ENCODE measurements at regions not wholly inside any gene's neighbourhood (a gene's known extent, or its start where the extent isn't known, plus 50 kb on each side); places are given as distances from the start of the nearest gene placed in this dataset.

DNA sequence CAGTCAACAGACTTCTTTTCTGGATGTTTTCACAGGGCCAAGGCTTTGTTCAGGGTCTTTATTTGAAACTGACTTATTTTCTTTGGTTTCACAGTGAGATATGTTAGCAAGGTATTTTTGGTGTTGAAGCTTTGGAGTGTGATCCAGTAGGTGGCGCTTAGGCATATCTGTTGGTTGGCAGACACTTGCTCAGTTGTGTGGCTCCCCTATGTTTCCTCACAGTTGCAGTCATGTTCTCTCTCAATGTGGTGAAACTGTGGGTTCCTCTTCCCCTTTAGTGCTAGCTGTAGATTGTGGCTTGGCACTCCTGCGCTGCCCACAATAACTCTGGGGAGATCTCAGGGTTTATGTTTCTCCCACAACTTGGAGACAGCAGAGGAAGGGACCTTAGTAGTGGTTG, 460.8 kb downstream of the SLITRK2 start:
- no peak for FAIRE-seq
- no peak for TF ChIP-seq CTCF (IDR thresholded peaks at IDR 0.05; ENCODE audit: insufficient read depth, missing control alignments)
- DNase-seq (ENCODE audit: insufficient read length, low spot score), result no peak

Measured in D721Med (cell line).